GM12874 (cell line): ENCODE measurements at regions not wholly inside any gene's neighbourhood (a gene's known extent, or its start where the extent isn't known, plus 50 kb on each side); places are given as distances from the start of the nearest gene placed in this dataset.

Experiments used
- TF ChIP-seq, protein P1 (sequence below): IDR thresholded peaks from 2 replicates; pipeline ENCODE4 v1.5.1; 2011; ENCODE audit warnings: low read depth, mild to moderate bottlenecking, control low read depth, low read length, moderate library complexity; ENCODE audit not compliant: insufficient read depth

GRCh38 chr13:90222758-90223157 lies 1124.7 kb upstream of the MIR17HG start:
- TF ChIP-seq, protein P1, sequence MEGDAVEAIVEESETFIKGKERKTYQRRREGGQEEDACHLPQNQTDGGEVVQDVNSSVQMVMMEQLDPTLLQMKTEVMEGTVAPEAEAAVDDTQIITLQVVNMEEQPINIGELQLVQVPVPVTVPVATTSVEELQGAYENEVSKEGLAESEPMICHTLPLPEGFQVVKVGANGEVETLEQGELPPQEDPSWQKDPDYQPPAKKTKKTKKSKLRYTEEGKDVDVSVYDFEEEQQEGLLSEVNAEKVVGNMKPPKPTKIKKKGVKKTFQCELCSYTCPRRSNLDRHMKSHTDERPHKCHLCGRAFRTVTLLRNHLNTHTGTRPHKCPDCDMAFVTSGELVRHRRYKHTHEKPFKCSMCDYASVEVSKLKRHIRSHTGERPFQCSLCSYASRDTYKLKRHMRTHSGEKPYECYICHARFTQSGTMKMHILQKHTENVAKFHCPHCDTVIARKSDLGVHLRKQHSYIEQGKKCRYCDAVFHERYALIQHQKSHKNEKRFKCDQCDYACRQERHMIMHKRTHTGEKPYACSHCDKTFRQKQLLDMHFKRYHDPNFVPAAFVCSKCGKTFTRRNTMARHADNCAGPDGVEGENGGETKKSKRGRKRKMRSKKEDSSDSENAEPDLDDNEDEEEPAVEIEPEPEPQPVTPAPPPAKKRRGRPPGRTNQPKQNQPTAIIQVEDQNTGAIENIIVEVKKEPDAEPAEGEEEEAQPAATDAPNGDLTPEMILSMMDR: no peak

DNA sequence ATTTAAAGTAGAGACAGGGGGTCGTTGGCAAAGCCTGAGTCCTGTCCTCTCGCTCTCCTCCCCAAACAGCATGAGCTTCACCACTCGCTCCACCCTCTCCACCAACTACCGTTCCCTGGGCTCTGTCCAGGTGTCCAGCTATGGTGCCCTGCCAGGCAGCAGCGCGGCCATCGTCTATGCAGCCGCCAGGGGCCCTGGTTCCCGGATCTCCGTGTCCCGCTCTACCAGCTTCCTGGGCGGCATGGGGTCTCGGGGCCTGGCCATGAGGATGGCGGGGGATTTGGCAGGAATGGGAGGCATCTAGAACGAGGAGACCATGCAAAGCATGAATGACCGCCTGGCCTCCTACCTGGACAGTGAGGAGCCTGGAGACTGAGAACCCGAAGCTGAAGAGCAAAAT lies 1117.2 kb upstream of the MIR17HG start:
- TF ChIP-seq, protein P1: no peak

- TF ChIP-seq, protein P1: no peak
Measured at GRCh38 chr13:90232291-90232690, 1115.2 kb upstream of the MIR17HG start.

GRCh38 chr13:90233933-90234672 lies 1113.4 kb upstream of the MIR17HG start:
- TF ChIP-seq, protein P1: no peak

DNA sequence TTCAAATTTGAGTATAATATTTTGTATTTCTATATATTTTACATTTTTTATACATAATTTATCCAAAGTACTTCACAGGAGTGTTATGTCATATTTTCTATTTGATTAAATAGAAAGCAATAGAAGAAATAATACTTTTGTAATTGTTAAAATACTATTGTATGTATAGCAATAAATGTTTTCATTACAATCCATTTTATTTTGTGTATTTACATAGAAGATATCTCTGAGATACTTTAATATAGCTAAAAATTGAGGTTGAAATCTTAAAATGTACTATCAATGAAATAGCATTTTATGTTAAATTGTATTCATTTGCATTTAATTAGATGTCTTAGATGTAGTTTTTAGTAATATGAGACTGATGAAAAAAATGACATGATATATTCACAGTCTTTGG lies 1109.6 kb upstream of the MIR17HG start:
- TF ChIP-seq, protein P1: no peak

- TF ChIP-seq, protein P1: no peak
Measured at GRCh38 chr13:90238413-90238812, 1109.1 kb upstream of the MIR17HG start.

DNA sequence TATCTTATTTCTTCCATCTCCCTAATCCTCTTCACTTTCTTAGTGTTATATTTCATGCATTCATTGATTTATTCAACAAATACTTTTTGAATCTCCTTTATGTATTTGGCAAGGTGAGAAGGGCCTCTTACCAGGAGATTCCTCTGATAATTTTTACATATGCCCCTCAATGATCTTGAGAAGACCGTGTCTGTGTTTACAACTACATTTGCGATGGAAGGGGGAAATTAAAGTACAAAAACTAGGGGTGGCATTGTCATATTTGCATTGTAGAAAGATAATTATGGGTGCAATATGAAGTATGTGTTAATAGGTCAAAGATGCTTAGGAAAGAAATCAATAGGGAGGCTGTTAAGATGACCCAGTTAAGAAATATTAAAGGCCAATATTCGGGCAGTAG lies 1108.4 kb upstream of the MIR17HG start:
- TF ChIP-seq, protein P1: no peak
